ENCODE measurements at regions not wholly inside any gene's neighbourhood (a gene's known extent, or its start where the extent isn't known, plus 50 kb on each side); places are given as distances from the start of the nearest gene placed in this dataset.

- Histone ChIP-seq H3K27me3 (no peaks in the 10 kb centered on the region), H3K27ac (no peak overlapping the region), H3K36me3 (no peaks in the 10 kb centered on the region), H3K4me3 (no peak overlapping the region), H3K4me1 (peaks cover 18 to 53% (median 27%) of the 10 kb centered on the region in 4 donors), H3K9me3 (no peaks in the 10 kb centered on the region)
- DNase-seq (peak in 1 of 2 donors; percentile 24), ATAC-seq (ENCODE audit: low FRiP score in 2 of 2) (no peak)
- TF ChIP-seq EP300 (IDR thresholded peaks at IDR 0.05) (no peak), POLR2A (IDR thresholded peaks at IDR 0.05) (no peak), POLR2AphosphoS5 (IDR thresholded peaks at IDR 0.05) (no peak)
- TF ChIP-seq, protein P1, sequence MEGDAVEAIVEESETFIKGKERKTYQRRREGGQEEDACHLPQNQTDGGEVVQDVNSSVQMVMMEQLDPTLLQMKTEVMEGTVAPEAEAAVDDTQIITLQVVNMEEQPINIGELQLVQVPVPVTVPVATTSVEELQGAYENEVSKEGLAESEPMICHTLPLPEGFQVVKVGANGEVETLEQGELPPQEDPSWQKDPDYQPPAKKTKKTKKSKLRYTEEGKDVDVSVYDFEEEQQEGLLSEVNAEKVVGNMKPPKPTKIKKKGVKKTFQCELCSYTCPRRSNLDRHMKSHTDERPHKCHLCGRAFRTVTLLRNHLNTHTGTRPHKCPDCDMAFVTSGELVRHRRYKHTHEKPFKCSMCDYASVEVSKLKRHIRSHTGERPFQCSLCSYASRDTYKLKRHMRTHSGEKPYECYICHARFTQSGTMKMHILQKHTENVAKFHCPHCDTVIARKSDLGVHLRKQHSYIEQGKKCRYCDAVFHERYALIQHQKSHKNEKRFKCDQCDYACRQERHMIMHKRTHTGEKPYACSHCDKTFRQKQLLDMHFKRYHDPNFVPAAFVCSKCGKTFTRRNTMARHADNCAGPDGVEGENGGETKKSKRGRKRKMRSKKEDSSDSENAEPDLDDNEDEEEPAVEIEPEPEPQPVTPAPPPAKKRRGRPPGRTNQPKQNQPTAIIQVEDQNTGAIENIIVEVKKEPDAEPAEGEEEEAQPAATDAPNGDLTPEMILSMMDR (IDR thresholded peaks at IDR 0.05), result no peak
- 89 to 91% methylated on average over 11 to 14 of the region's 14 CpGs for WGBS, 2 donors
Measured at GRCh38 chr6:169980826-169981450, 229.5 kb downstream of the ERMARD start.

DNA sequence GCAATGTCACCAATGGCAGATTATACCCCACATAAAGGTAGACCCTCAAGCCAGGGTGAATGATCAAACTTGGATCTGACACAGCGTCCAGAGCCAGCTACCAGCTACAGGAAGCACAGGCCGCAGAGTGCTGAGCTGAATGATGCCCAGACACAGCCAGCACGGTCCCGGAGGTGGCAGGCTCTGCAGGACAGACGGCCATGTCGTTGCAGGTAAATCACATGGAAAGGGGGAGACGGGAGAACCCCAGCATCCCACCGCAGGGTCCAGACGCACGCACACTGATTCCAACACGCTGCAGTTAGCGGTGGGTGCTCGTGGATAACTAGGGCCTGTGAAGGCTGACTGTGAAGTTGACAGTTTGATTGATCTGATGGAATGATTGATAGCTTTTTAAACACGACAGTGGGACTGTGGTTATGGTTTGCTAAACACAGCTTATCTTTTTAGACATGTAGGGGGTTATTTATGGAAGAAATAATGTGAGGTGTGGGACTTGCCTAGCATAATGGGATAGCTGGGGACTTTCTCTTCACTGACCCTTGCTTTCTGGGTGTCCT lies 228.5 kb downstream of the ERMARD start:
- DNase-seq, result peak in 1 of 2 donors; percentile 64
- no peaks in the 10 kb centered on the region for H3K27me3 ChIP-seq
- 78 to 81% methylated on average over 14 of the region's 14 CpGs for WGBS, 2 donors

GRCh38 chr6:169978615-169979161 lies 227.3 kb downstream of the ERMARD start:
- TF ChIP-seq POLR2A (IDR thresholded peaks at IDR 0.05) (no peak), POLR2AphosphoS5 (IDR thresholded peaks at IDR 0.05) (peak; percentile 90 to 95), EP300 (IDR thresholded peaks at IDR 0.05) (peak in 3 of 4 donors; percentile 89 to 94 (median 91))
- TF ChIP-seq, protein P1 (IDR thresholded peaks at IDR 0.05), result no peak
- ATAC-seq (ENCODE audit: low FRiP score in 2 of 2), result peak in 1 of 2 donors; percentile 25

More for the DNA sequence above, 228.5 kb downstream of the ERMARD start:
- H3K4me1 ChIP-seq, result peaks cover 18 to 47% (median 23%) of the 10 kb centered on the region in 4 donors
- no peak overlapping the region for H3K4me3 ChIP-seq
- H3K36me3 ChIP-seq, result no peaks in the 10 kb centered on the region
- no peak overlapping the region for H3K27ac ChIP-seq
- ATAC-seq (ENCODE audit: low FRiP score in 2 of 2), result no peak
- H3K9me3 ChIP-seq, result no peaks in the 10 kb centered on the region
- TF ChIP-seq, protein P1 (IDR thresholded peaks at IDR 0.05), result no peak
- TF ChIP-seq POLR2A (IDR thresholded peaks at IDR 0.05) (no peak), POLR2AphosphoS5 (IDR thresholded peaks at IDR 0.05) (no peak), EP300 (IDR thresholded peaks at IDR 0.05) (no peak)

GRCh38 chr6:169977434-169978265 lies 226.2 kb downstream of the ERMARD start:
- Histone ChIP-seq H3K27ac (peak overlapping the region in 2 of 4 donors; percentile 45 to 70), H3K4me3 (no peak overlapping the region), H3K9me3 (no peaks in the 10 kb centered on the region), H3K27me3 (no peaks in the 10 kb centered on the region), H3K36me3 (no peaks in the 10 kb centered on the region), H3K4me1 (peaks cover 18 to 30% (median 21%) of the 10 kb centered on the region in 4 donors)
- ATAC-seq (ENCODE audit: low FRiP score in 2 of 2) (no peak), DNase-seq (peak in 1 of 2 donors; percentile 52)
- 87 to 93% methylated on average over 24 to 28 of the region's 28 CpGs for WGBS, 2 donors
- no peak for TF ChIP-seq POLR2A (IDR thresholded peaks at IDR 0.05)
- no peak for TF ChIP-seq POLR2AphosphoS5 (IDR thresholded peaks at IDR 0.05)
- no peak for TF ChIP-seq EP300 (IDR thresholded peaks at IDR 0.05)
- TF ChIP-seq, protein P1 (IDR thresholded peaks at IDR 0.05), result no peak

More at GRCh38 chr6:169978615-169979161, 227.3 kb downstream of the ERMARD start:
- Histone ChIP-seq H3K4me1 (peaks cover 18 to 35% (median 21%) of the 10 kb centered on the region in 4 donors), H3K27ac (peak overlapping the region; percentile 24 to 70 (median 38)), H3K9me3 (no peaks in the 10 kb centered on the region), H3K36me3 (no peaks in the 10 kb centered on the region), H3K4me3 (no peak overlapping the region), H3K27me3 (no peaks in the 10 kb centered on the region)
- peak; percentile 56 to 77 for DNase-seq
- 53 to 72% methylated on average over 7 to 25 of the region's 26 CpGs for WGBS, 2 donors

Measured in upper lobe of left lung (tissue), 6 donors.